ENCODE measurements at regions not wholly inside any gene's neighbourhood (a gene's known extent, or its start where the extent isn't known, plus 50 kb on each side); places are given as distances from the start of the nearest gene placed in this dataset.

- Histone ChIP-seq H3K36me3 (no peaks in the 10 kb centered on the region), H3K27ac (no peak overlapping the region), H3K27me3 (replicated peaks in 1 of 7) (no peaks in the 10 kb centered on the region), H3K4me3 (no peak overlapping the region), H3K4me1 (no peaks in the 10 kb centered on the region), H3K9me3 (peaks cover 0 to 4% (median 0%) of the 10 kb centered on the region in 8 donors)
- TF ChIP-seq CTCF (IDR thresholded peaks at IDR 0.05 in 8 of 11, conservative IDR thresholded peaks at IDR 0.05 in 3 of 11) (no peak), POLR2A (IDR thresholded peaks at IDR 0.05) (no peak), POLR2AphosphoS5 (IDR thresholded peaks at IDR 0.05) (no peak)
- WGBS, 5 donors = 52 to 93% (median 86%) methylated on average over 3 of the region's 3 CpGs
- no peak for DNase-seq
- intact Hi-C loops (cut with DNase I; ENCODE audit: low total_unique reads) = no loop called here
Observed at GRCh38 chr18:42658171-42658570, 457.3 kb downstream of the RIT2 start.

DNA sequence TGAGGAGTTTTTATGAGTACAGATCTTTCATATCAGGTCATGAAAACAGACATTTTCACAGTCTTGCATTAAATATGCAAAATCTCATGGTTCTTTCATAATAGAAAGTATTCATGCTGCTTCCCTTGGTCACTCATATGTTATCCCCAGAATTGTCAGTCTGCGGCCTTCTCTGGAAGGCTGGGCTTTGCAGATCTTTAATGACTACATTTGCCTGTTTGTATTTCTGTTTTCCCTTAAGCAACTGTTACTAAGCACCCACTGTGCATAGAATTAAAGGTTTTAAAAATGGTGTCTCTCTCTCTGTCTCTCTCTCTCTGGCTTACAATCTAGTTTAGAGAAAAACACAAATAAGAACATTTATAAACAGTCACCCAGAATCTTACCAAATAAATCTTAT, 456.3 kb downstream of the RIT2 start:
- intact Hi-C loops (cut with DNase I; ENCODE audit: low total_unique reads) = no loop called here

GRCh38 chr18:42670860-42671259, 444.6 kb downstream of the RIT2 start:
- intact Hi-C loops (cut with DNase I; ENCODE audit: low total_unique reads) = no loop called here
- no peak for TF ChIP-seq POLR2A (IDR thresholded peaks at IDR 0.05)
- TF ChIP-seq CTCF (IDR thresholded peaks at IDR 0.05 in 8 of 11, conservative IDR thresholded peaks at IDR 0.05 in 3 of 11) = no peak
- TF ChIP-seq POLR2AphosphoS5 (IDR thresholded peaks at IDR 0.05) = no peak
- no peaks in the 10 kb centered on the region for H3K9me3 ChIP-seq
- no peaks in the 10 kb centered on the region for H3K36me3 ChIP-seq
- no peaks in the 10 kb centered on the region for H3K27me3 ChIP-seq (replicated peaks in 1 of 7)
- WGBS, 5 donors = 84 to 89% (median 85%) methylated on average over 4 of the region's 4 CpGs
- no peak overlapping the region for H3K27ac ChIP-seq
- no peaks in the 10 kb centered on the region for H3K4me1 ChIP-seq
- DNase-seq = no peak
- no peak overlapping the region for H3K4me3 ChIP-seq

More for the DNA sequence above, 456.3 kb downstream of the RIT2 start:
- no peaks in the 10 kb centered on the region for H3K36me3 ChIP-seq
- 79 to 97% (median 92%) methylated on average over 1 of the region's 1 CpG for WGBS, 5 donors
- no peak for DNase-seq
- no peaks in the 10 kb centered on the region for H3K4me1 ChIP-seq
- H3K9me3 ChIP-seq = peaks cover 0 to 7% (median 2%) of the 10 kb centered on the region in 8 donors
- no peaks in the 10 kb centered on the region for H3K27me3 ChIP-seq (replicated peaks in 1 of 7)
- no peak overlapping the region for H3K4me3 ChIP-seq
- no peak overlapping the region for H3K27ac ChIP-seq
- no peak for TF ChIP-seq POLR2AphosphoS5 (IDR thresholded peaks at IDR 0.05)
- no peak for TF ChIP-seq POLR2A (IDR thresholded peaks at IDR 0.05)
- no peak for TF ChIP-seq CTCF (IDR thresholded peaks at IDR 0.05 in 8 of 11, conservative IDR thresholded peaks at IDR 0.05 in 3 of 11)

DNA sequence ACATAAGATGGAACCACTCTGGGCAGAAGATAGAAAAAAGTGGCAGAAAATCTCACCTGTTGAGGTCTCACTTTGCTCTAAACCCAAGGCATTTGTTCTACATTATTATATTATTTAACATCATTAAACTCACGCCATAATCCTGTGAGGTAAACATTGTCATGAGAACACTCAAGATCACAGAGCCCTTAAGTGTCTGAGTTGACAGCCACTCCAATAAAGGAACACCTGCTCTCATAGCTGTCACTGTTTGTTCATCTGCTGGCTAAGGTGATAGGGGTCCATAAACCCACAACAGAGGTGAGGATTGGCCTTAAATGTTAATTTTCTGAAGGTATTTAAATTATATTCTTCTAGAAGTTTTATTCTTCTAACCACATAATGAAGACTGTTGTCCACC, 439.7 kb downstream of the RIT2 start:
- 76 to 93% (median 89%) methylated on average over 1 of the region's 1 CpG for WGBS, 5 donors
- DNase-seq = no peak
- TF ChIP-seq CTCF (IDR thresholded peaks at IDR 0.05 in 8 of 11, conservative IDR thresholded peaks at IDR 0.05 in 3 of 11) (no peak), POLR2AphosphoS5 (IDR thresholded peaks at IDR 0.05) (no peak), POLR2A (IDR thresholded peaks at IDR 0.05) (no peak)
- H3K36me3 ChIP-seq = no peaks in the 10 kb centered on the region
- intact Hi-C loops (cut with DNase I; ENCODE audit: low total_unique reads) = no loop called here
- no peaks in the 10 kb centered on the region for H3K27me3 ChIP-seq (replicated peaks in 1 of 7)
- peaks cover 0 to 15% (median 1%) of the 10 kb centered on the region in 8 donors for H3K9me3 ChIP-seq
- no peak overlapping the region for H3K27ac ChIP-seq
- no peak overlapping the region for H3K4me3 ChIP-seq
- no peaks in the 10 kb centered on the region for H3K4me1 ChIP-seq

All from spleen (tissue), 11 donors.